ENCODE measurements at regions not wholly inside any gene's neighbourhood (a gene's known extent, or its start where the extent isn't known, plus 50 kb on each side); places are given as distances from the start of the nearest gene placed in this dataset.

DNA sequence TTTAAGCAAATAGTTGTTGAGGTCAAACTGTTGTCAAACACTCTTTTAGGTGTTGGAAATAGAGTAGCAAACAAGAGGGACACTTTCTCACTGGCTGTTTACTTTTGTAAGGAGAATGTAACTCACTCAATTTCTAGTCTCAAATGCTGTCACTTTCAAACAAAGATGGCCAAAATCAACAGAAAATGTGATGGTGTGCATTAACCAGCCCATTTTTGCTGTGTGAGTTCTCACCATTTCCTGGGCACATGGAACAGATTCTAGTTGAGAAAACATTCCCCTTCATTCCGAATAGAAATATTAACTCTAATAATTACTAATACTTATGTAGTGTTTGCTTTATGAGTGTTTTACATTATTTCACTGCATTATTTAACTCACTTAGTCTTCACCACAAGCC is 128.2 kb upstream of the XYLT1 start:
- Histone ChIP-seq H3K36me3 (ENCODE audit: insufficient read depth, low read length) (no peaks in the 10 kb centered on the region), H3K9me3 (ENCODE audit: low read depth, low read length) (no peaks in the 10 kb centered on the region), H3K79me2 (ENCODE audit: insufficient read depth, low read length) (no peaks in the 10 kb centered on the region), H3K4me1 (ENCODE audit: insufficient read depth, low read length) (no peaks in the 10 kb centered on the region), H3K4me2 (ENCODE audit: insufficient read depth, low read length) (no peak overlapping the region), H4K20me1 (ENCODE audit: insufficient read depth, low read length) (no peaks in the 10 kb centered on the region), H3K27me3 (ENCODE audit: insufficient read depth, low read length) (no peaks in the 10 kb centered on the region), H2AFZ (ENCODE audit: low read length) (no peak overlapping the region), H3K4me3 (ENCODE audit: insufficient read depth, low read length) (no peak overlapping the region), H3K27ac (ENCODE audit: low read depth, low read length) (no peak overlapping the region)
- TF ChIP-seq, protein P1, sequence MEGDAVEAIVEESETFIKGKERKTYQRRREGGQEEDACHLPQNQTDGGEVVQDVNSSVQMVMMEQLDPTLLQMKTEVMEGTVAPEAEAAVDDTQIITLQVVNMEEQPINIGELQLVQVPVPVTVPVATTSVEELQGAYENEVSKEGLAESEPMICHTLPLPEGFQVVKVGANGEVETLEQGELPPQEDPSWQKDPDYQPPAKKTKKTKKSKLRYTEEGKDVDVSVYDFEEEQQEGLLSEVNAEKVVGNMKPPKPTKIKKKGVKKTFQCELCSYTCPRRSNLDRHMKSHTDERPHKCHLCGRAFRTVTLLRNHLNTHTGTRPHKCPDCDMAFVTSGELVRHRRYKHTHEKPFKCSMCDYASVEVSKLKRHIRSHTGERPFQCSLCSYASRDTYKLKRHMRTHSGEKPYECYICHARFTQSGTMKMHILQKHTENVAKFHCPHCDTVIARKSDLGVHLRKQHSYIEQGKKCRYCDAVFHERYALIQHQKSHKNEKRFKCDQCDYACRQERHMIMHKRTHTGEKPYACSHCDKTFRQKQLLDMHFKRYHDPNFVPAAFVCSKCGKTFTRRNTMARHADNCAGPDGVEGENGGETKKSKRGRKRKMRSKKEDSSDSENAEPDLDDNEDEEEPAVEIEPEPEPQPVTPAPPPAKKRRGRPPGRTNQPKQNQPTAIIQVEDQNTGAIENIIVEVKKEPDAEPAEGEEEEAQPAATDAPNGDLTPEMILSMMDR (IDR thresholded peaks at IDR 0.05; ENCODE audit: extremely low read depth, low read depth, low read length), result no peak
- no peak for DNase-seq (ENCODE audit: insufficient read length, low spot score, missing footprints)

DNA sequence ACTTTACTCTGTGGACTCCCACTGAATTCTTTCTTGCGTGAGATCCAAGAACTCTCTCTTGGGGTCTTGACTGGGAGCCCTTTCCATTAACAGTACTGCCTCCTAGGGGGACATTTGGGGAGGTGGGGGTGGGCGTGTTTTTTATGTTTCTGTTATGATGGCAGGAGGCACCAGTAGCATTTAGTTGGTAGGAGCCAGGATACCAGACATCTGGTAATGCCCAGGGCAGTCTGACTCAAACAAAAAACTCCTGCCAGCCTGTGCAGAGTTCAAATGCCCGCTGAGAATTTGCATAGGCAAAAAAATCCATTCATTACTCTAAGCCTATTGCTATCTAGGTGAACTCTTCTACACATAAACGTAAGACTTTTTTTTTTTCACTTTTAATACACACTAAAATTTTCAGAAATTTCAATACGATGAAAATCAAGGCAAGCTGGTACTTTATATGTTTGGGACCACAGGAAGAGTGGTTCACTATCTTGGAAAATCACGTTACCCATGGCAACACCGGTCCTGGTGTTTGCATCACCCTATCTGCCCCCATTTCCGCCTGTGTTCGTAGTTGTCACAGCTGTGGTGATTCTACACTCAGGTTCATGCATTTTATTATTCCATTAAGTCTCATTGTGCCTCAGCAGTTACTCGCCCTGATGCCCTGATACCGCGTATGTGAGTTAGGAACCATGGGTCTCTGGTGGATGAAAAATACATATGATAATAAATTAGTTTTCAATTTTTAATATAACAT is 121.1 kb upstream of the XYLT1 start:
- Histone ChIP-seq H4K20me1 (ENCODE audit: insufficient read depth, low read length) (no peaks in the 10 kb centered on the region), H3K4me1 (ENCODE audit: insufficient read depth, low read length) (peaks cover 5% of the 10 kb centered on the region), H3K36me3 (ENCODE audit: insufficient read depth, low read length) (no peaks in the 10 kb centered on the region), H3K27ac (ENCODE audit: low read depth, low read length) (no peak overlapping the region), H3K79me2 (ENCODE audit: insufficient read depth, low read length) (no peaks in the 10 kb centered on the region), H2AFZ (ENCODE audit: low read length) (peak overlapping the region; percentile 66), H3K27me3 (ENCODE audit: insufficient read depth, low read length) (peaks cover 6% of the 10 kb centered on the region), H3K4me3 (ENCODE audit: insufficient read depth, low read length) (peak overlapping the region; percentile 43), H3K4me2 (ENCODE audit: insufficient read depth, low read length) (peak overlapping the region; percentile 71), H3K9me3 (ENCODE audit: low read depth, low read length) (no peaks in the 10 kb centered on the region)
- TF ChIP-seq, protein P1 (IDR thresholded peaks at IDR 0.05; ENCODE audit: extremely low read depth, low read depth, low read length), result no peak
- no peak for DNase-seq (ENCODE audit: insufficient read length, low spot score, missing footprints)

DNA sequence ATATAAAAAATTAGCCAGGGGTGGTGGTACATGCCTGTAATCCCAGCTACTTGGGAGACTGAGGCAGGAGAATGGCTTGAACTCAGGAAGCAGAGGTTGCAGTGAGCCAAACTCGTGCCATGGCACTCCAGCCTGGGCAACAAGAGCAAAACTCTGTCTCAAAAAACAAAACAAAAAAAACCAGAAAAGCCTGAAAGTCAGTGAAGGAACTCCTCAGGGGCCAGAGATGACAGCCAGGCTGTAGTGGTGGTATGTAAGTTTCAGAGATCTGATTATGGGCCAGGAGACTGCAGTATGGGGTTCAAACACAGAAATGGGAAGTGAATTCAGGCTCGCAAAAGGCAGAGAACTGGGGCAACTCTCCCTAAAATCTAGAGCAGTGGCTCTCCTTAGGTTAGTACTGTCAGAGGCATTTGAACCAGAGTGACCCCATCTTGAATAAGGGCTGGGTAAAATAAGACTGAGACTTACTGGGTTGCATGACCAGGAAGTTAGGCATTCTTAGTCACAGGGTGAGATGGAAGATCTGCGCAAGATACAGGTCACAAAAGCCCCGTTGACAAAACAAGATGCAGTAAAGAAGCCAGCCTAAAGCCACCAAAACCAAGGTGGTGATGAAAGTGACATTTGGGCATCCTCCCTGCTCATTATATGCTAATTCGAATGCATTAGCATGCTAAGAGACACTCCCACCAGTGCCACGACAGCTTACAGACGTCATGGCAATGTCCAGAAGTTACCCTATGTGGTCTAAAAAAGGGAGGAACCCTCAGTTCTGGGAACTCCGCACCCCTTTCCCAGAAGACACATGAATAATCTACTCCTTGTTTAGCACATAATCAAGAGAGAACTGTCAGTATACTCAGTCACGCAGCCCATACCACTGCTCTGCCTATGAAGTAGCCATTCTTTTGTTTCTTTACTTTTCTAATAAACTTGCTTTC is 120.2 kb upstream of the XYLT1 start:
- Histone ChIP-seq H3K9me3 (ENCODE audit: low read depth, low read length) (no peaks in the 10 kb centered on the region), H2AFZ (ENCODE audit: low read length) (peak overlapping the region; percentile 66), H3K4me1 (ENCODE audit: insufficient read depth, low read length) (peaks cover 5% of the 10 kb centered on the region), H4K20me1 (ENCODE audit: insufficient read depth, low read length) (no peaks in the 10 kb centered on the region), H3K36me3 (ENCODE audit: insufficient read depth, low read length) (no peaks in the 10 kb centered on the region), H3K4me3 (ENCODE audit: insufficient read depth, low read length) (peak overlapping the region; percentile 43), H3K27me3 (ENCODE audit: insufficient read depth, low read length) (peaks cover 6% of the 10 kb centered on the region), H3K4me2 (ENCODE audit: insufficient read depth, low read length) (peak overlapping the region; percentile 71), H3K27ac (ENCODE audit: low read depth, low read length) (peak overlapping the region; percentile 26), H3K79me2 (ENCODE audit: insufficient read depth, low read length) (no peaks in the 10 kb centered on the region)
- DNase-seq (ENCODE audit: insufficient read length, low spot score, missing footprints), result no peak
- TF ChIP-seq, protein P1 (IDR thresholded peaks at IDR 0.05; ENCODE audit: extremely low read depth, low read depth, low read length), result no peak

DNA sequence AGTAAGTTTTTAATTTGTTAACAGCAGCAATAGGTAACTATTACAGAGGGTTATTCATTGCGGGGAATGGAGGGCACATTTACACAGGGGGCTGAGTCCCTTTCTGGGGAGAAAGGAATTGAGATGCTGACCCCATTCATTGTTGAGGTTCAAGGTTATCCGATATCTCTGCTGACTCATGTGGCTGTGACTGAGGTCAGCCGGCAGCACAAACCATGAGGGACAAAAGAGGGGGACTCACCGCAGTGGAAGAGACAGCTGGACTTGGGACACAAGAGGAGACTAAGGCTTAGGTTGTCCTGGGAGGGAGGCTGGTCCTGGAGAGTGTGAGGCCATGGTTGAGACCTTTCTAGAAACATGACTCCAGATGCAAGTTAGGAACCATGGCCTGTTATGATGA is 119.1 kb upstream of the XYLT1 start:
- peaks cover 5% of the 10 kb centered on the region for H3K4me1 ChIP-seq (ENCODE audit: insufficient read depth, low read length)
- no peak overlapping the region for H3K4me2 ChIP-seq (ENCODE audit: insufficient read depth, low read length)
- no peak overlapping the region for H3K4me3 ChIP-seq (ENCODE audit: insufficient read depth, low read length)
- H3K36me3 ChIP-seq (ENCODE audit: insufficient read depth, low read length), result no peaks in the 10 kb centered on the region
- H3K27me3 ChIP-seq (ENCODE audit: insufficient read depth, low read length), result peaks cover 6% of the 10 kb centered on the region
- TF ChIP-seq, protein P1 (IDR thresholded peaks at IDR 0.05; ENCODE audit: extremely low read depth, low read depth, low read length), result no peak
- no peaks in the 10 kb centered on the region for H3K9me3 ChIP-seq (ENCODE audit: low read depth, low read length)
- no peak for DNase-seq (ENCODE audit: insufficient read length, low spot score, missing footprints)
- H3K27ac ChIP-seq (ENCODE audit: low read depth, low read length), result no peak overlapping the region
- no peak overlapping the region for H2AFZ ChIP-seq (ENCODE audit: low read length)
- H3K79me2 ChIP-seq (ENCODE audit: insufficient read depth, low read length), result no peaks in the 10 kb centered on the region
- no peaks in the 10 kb centered on the region for H4K20me1 ChIP-seq (ENCODE audit: insufficient read depth, low read length)

Data from osteoblast (primary cell).